HG03066 (cell line): ENCODE measurements at regions not wholly inside any gene's neighbourhood (a gene's known extent, or its start where the extent isn't known, plus 50 kb on each side); places are given as distances from the start of the nearest gene placed in this dataset.

Experiments used
- ATAC-seq: cut with Tn5 transposase; IDR thresholded peaks from one replicate; pipeline ENCODE4 v1.9.1; 2021; ENCODE audit warnings: low read depth; ENCODE audit not compliant: unreplicated experiment

DNA sequence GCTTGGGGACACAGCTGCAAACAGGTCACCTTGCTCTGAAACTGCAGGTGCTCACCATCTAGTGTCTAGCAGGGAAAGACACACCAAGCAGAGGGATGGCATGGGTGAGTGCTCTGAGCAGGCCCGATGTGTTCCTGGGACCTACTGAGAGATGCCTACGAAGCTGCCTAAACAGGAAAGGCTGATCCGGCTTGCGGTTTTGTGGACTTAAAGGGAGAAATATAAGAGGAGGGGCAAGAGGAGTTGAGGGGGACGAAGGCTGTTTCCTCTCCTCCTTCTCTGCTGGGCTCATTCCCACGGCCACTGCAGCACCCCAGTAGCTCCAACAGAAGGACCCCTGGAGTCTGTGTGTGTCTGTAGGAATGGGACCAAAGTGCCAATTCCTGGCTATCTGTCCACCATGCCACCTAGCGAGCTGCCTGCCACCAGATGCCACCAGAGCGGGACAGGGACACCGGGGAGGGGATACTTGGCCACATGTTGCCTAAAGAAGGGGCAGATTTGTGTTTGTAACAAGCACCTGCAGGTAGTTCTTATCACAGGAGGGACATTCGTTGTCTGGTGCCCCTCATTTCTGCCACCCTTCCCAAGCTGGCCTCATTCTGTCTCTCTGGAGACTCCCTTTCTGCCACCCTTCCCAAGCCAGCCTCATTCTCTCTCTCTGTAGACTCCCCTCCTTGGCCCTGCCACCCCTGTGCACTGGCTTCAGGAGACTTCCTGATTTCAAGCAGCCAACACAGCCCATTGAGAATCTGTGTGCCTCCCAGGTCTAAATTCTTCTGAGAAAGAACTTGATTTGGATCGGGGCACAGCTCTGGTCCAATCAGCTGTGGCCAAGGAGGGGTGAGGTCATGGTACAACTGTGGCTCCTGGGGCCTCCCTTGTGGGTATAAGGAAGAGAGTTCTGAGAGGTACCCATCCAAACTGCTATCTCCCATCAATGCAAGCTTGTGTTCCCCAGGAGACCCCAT lies 221.8 kb downstream of the ANKRD60 start:
- ATAC-seq: no peak

DNA sequence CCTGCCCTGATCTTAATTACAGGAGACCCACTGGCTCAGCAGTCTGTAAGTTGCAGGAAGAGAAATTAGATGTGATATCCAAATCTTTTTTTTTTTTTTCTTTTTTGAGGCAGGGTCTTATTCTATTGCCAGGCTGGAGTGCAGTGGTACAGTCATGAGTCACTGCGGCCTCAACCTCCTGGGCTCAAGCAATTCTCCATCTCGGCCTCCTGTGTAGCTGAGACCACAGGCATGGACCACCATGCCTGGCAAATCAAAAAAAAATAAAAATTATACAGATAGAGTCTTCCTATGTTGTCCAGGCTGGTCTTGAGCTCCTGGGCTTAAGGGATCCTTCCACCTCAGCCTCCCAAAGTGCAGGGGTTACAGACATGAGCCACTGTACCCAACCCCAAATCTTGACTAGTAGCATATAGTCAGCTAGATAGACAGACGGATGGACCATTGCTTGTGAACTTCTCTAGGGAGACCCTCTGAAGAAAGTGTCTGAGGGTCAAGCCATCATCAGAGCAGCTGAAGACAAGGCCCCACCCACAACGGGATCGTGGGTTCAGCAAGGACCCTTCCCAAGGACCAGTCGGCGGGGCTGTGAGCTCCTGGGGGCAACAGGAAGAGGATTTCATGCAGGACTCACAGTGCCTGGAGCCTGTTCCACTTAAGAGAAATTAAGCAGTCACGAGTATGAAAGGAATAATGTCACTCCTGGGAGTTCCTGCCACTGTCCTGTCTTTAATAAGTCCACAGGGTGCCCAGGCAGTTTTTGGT lies 222.7 kb downstream of the ANKRD60 start:
- ATAC-seq: no peak

DNA sequence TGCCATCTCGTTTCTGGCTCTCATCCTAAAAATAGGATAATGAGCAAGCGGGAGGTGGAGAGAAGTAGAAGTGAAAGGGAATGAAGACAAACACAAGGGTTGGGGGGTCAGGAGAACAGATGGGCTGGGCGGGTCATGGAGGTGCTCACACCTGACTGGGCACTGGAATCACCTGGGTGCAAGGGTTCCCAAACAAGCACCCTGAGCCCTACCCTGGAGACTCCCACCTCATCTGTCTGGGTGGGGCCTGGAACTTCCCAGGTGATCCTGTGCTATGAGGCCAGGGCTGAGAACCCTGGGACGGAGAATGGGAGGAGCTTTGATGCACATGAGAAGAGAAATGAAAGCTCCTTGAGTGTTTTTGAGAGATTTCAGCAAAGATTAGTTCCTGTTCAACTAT lies 223.6 kb downstream of the ANKRD60 start:
- ATAC-seq: no peak

DNA sequence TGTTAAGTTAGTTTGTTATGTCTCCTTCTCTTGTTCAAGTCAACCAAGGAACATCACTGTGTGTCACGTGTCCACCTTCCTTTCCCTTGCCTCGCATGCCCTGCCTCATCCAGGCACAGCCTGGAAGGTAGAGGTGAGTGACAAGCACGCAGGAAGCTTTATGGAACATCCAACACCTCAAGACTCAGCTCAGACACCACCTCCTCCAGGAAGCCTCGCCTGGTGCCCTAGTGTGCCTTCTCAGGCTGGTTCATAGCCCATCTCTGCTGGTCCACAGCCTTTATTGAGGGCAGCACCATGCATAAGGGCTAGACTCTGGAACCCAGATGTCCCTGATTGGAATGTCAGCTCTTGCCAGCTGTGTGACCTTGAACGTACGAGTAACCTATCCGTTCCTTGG lies 224.3 kb downstream of the ANKRD60 start:
- ATAC-seq: no peak

DNA sequence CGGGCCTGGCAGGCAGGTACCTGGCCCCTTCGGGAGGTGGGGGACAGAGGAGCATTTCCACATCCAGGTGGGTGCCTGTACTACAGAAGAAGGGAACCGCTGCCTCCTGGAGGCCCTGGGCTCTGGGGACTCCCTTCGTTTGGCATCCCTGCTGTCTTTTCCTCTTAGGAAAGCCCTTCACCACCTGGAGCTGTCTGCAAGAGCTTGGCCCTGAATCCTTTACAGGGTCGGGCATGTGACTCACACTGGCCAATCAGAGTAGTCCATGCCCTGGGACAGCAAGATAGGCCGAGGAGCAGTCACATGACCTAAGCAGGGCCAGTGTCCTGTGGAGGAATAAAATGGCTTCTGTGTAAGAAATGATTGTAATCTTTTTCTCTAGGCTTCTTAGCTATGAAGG lies 224.9 kb downstream of the ANKRD60 start:
- no peak for ATAC-seq

DNA sequence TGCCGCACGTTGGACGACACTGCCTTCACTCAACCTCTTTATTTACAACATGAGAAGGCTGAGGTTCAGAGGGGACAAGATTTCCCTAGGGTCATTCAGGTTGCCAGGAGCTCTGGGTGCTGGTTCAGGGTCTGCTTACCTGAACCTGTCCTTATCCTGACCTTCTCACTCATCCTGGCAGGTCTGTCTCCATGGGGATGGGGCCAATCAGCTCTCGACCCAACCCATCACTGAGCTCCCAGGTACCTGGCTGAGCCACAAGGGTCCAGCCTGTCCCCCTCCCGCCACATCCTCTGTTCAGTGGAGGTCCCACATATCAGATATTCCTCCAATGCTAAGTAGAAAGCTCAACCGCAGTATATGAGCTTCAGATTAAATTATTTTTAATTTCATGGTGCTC lies 225.6 kb downstream of the ANKRD60 start:
- ATAC-seq: no peak

DNA sequence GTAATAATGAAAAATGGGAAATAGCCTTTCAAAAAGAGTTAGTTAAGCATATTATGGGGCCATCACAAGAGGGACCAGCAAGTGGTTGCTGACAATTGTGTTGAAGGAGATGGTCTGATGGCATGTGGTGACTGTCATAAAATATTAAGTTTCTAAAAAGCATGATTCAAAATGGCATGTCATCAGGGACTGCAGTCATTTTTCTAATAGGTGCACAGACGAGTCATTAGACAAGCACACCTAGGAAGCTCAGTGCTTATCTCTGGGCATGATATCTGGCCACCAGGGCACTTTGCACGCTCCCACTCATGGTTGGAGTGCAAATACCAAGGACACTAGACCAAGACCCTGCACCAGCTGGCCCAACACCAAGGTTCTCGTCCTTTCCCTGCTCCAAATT lies 226.5 kb downstream of the ANKRD60 start:
- no peak for ATAC-seq

DNA sequence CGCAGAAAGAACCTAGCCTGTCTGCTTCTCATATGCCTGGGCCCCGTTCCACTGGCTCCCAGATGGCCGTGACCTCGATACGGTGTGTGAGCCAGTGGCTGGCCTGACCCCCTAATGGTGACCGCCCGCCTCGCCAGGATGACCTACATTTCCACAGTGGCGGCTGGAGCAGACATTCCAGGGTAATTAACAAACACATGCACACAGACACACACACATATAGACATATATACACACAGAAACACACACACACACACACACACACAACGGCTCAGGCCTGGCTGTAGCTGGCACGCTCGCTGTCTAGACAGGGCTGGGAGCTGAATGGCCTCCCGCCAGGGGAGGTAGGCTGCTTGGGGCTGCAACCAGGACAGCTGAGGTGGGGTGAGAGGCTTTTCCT lies 227.1 kb downstream of the ANKRD60 start:
- ATAC-seq: no peak

DNA sequence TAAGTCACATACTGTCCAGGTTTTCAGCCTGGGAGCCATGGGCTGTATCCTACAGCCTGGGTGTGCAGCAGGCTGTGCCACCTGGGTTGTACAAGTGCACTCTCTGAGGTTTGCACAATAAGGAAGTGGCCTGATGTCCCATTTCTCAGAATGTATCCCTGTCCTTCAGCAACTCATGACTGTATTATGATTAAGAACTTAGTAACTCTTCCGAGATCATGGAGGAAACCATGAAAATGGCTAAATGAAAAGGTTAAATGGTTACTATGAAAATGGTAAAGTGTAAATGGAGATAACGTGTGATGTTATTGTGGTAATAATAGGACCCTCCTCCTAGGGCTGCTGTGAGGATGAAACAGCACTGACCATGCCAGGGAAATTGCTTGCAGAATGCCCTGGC lies 227.6 kb downstream of the ANKRD60 start:
- no peak for ATAC-seq

DNA sequence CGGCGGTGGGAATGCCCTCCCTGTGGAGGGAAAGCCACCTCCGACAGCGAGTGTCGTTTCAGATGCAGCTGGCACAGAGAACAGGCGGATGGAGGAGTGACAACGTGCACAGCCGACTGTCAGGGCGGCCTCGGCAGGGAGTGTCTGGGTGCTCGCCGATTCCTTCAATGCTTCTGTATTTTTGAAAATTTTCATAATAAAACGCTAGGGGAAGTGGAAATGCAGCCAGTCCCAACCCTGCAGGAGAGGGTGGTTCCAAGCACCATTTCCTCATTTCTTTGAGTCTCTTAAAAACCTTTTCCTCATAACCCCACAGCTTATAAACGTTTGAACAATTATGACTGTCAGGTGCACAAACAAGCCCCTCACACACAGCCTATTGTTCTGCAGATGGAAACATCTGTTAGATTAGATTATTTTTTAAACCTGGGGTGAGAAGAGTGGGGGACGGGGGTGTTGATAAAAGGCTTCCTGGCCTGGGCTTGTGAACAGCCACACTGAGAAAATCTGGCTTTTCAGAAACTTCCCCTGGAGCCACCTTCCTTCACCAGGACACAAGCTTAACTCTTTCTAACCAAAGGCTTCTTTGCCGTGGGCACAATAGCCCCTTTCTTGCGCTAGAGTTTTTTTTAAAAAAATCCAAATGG lies 228.9 kb downstream of the ANKRD60 start:
- no peak for ATAC-seq

DNA sequence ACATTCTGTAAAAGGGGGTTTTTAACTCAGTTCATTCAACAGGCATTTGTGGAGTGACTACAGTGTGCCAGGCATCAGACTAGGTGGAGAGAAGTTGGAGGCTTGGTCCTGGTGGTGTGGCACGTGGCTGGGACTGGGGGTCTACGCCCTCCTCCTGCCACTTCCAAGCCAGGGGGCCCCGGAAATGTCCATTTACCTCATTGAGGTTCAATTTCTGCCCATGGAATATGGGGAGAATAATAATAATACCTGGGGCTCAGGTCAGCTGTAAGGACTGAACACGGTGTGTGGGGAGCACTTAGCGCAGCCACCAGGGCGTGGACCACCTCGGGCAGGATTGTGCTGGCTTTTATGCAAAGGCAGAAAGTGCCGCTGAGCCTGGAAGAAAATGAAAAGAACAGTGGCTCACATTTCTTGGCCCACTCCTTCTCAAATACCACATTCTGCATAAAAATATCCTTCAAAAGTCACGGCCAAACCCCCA lies 229.4 kb downstream of the ANKRD60 start:
- ATAC-seq: no peak

DNA sequence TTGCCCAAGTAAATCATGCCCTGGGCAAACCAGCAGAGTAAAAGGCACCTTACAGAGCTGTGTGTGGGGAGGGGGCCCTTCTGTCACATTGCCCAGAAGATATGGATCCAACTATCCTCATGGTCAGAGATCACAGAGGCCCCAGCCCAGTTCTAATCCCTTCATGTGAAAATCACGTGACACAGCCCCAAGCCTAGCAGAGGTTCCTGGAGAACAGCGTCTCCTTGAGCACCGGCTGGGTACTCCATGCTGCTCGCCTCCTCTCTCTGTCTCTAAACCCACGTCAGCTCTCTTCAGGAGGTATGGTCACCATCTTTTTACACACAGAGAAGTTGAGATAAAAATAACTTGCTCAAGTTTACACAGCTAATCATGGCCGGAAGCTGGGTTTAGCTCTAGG lies 230.2 kb downstream of the ANKRD60 start:
- ATAC-seq: no peak

DNA sequence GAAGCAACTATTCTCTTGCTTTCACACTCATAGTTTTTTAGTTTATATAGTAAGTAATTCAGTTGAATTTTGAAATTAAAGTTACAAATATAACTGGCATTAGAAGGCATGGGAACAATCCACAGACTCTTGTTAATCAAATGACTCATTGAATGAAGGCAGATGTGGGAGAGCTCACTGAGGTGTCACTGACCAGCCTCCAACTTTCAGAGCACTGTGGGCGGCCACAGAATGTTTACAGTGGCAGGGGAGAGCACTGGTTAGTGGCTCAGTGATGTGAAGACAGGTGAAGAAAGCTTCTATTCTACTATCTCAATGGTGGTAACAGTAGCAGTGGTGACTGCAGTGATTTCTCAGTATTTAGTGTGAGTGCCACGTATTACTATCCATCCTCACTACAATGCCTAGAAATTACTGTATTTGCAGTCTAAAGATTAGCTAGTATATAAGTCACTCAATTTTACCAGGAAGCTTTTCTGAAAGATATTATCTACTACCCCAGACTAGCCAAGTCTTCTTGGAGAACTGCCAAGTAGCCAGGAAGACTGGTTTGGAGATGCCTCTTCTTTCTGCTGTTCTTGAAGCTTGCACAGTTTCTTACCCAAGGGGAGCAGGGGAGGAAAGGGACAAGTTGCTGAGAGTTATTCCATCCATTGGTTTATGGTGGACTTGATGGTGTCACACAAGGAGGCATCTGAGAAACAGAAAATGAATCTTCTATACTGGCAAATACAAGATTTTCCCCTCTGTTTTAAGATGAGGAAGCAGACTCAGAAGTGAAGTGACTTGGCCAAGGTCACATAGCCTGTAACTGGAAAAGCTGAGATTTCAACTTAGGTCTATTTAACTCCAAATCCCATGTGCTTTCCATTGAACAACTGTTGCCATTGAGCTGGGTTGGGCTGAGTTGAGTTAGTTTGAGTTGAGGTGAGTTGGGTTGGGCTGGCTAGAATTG lies 231.2 kb downstream of the ANKRD60 start:
- no peak for ATAC-seq

DNA sequence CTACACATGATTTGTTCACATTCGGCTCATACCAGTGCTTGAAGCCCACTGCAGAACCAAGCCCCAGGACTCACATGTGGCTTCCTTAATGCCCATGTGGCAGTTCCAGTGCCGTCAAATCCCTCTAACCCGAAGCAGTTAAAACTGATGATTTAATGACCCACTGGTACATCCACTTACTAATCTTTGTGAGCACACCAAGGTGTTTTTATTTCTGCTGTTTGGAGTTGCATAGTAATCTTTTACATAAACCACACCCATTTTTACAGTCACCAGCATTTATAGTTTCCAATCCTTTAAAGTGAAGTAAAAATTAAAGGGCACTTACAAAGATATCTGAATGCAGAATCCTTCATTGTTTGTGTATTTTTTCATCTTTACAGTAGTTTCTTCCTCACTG lies 232.0 kb downstream of the ANKRD60 start:
- no peak for ATAC-seq

DNA sequence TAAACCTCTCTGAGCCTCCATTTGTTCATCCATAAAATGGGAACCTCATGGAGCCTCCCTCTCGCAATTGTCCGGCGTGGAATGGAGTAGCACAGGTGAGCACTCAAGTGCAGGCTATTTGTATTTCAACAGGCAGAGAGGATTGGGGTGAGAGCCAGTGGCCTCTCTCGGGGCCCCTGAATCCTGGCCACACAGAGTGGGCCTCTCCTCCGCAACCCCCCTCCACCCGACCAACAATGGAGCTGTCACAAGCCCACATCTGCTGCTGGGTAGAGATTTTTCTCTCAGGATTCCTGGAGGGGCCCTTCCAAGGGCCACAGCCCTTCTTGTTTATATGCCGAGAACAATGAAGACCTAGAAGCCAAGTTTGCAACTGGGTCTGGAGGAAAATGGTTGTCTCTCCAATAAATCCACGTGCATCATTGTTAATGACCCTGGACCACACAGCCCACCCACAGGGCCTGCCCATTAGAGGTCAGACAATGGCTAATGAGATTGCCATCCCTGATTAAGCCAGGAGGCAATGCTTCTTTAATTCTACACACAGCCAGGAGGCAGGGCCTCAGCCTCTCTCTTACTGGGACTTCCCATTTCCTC lies 233.0 kb downstream of the ANKRD60 start:
- no peak for ATAC-seq

DNA sequence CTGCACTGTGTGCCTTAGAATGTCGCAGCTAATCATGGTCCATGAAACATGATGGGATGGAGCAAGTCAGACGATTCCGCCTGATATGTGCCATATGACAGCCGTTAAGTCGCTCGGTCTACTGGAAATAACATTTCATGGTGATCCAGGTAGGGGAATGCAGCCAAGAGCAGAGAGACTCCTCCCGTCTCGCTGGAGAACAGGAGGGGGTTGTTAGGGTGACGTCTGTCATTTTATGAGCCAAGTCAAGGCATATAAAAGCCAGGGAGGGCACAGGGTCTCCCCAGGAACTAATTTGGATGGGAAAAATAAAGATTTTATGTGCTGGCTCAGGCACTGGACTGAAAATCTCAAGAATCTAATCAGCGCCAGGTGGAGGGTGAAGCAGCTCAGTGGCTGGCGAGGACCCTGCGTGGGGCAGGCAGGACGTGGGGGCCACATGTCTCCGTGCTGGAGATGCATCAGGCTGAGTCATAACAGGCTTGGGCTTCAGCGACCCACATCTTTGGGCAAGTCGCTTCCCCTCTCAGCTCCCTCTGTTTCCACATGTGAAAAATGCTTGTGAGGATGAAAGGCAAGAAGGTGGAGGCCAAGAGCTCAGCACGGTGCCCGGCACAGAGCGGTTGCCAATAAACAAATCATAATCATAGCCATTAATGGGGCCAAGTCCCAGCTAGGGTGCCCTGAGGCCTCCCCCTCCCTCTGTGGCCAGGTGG lies 234.6 kb downstream of the ANKRD60 start:
- no peak for ATAC-seq

DNA sequence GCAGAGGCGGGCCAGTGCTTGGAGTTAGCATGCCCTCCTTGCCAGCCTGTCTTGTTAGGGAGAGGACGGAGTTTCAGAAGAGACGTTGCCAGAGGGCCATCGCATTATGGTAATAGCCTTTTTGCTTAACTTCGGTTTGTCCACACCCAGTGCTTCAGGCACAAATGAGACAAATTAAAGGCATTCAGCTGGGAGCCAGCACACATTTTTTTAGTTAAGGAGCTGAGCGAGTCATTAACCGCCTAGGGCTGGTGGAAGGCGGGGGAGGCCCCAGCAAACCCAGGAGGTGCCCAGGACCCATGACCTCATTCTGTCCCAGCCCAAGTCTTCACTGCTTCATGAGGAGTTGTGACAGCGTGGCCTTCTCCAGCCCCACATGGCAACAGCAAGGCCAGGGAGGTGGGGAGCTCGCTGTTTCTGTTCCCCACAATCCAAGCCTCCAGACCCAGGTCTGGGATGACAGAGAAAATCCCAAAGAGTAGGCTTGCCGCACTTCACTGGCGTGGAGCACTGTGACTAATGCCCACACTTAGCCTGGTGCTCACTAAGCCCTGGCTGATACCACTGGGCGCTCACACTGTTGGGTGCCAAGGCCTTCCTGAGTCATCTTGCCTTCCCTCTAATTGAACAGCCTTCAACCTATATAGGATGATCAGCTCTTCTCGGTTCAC lies 237.1 kb downstream of the ANKRD60 start:
- ATAC-seq: no peak

DNA sequence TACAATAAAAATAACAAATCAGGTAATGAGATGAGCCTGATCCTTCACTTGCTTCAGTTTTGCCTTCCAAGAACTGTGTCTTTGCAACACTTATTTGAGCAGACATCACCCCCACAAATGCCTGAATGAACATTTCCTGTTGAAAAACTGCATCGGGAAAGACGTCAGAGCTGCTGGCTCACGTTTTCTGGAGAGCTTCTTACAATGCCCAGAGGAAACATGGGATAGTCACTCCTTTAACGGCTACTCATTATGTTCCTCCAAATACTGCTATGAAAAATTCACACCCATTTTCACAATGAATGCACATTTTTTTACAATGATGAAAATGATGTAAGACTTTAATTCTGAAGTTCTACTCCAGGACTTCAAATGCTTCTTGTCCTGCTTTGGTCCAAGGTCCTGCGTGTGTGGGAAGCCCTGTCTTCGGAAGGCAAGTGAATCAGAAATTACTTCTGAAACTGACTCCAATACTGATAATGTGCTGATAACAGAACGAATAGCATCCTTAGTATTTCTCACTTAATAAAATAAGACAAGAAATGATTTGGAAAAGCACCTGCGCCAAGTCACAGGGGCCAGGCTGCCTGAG lies 238.0 kb downstream of the ANKRD60 start:
- ATAC-seq: no peak
